ENCODE measurements at regions not wholly inside any gene's neighbourhood (a gene's known extent, or its start where the extent isn't known, plus 50 kb on each side); places are given as distances from the start of the nearest gene placed in this dataset.

DNA sequence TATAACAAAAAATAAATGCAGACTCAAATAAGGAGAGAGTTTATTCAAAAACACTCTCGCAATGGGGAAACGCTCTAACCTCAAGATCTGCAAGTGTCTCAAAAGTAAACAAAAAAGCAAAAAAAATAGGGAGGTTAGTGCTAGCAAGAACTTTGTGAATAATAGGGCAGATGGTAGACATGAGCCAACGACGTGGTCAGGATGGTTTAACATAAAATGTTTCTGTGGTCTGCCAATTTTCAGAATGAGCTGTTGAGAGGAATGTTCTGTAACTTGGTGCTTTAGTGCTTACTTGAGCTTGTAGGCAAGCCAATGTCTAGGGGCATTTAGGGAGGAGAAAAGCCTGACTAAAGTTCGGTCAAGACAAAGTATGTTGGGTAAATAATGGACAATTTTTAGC is 1813.9 kb upstream of the CDH6 start:
- intact Hi-C loops (cut with DNase I; ENCODE audit: low total_unique reads), result loop anchor here (2.0 kb wide), 1 partner anchor 35 kb away; no protein-coding TSS in a partner anchor
- TF ChIP-seq POLR2AphosphoS5 (IDR thresholded peaks at IDR 0.05) (no peak), POLR2A (IDR thresholded peaks at IDR 0.05) (no peak)
- TF ChIP-seq, protein P1, sequence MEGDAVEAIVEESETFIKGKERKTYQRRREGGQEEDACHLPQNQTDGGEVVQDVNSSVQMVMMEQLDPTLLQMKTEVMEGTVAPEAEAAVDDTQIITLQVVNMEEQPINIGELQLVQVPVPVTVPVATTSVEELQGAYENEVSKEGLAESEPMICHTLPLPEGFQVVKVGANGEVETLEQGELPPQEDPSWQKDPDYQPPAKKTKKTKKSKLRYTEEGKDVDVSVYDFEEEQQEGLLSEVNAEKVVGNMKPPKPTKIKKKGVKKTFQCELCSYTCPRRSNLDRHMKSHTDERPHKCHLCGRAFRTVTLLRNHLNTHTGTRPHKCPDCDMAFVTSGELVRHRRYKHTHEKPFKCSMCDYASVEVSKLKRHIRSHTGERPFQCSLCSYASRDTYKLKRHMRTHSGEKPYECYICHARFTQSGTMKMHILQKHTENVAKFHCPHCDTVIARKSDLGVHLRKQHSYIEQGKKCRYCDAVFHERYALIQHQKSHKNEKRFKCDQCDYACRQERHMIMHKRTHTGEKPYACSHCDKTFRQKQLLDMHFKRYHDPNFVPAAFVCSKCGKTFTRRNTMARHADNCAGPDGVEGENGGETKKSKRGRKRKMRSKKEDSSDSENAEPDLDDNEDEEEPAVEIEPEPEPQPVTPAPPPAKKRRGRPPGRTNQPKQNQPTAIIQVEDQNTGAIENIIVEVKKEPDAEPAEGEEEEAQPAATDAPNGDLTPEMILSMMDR (IDR thresholded peaks at IDR 0.05), result no peak

DNA sequence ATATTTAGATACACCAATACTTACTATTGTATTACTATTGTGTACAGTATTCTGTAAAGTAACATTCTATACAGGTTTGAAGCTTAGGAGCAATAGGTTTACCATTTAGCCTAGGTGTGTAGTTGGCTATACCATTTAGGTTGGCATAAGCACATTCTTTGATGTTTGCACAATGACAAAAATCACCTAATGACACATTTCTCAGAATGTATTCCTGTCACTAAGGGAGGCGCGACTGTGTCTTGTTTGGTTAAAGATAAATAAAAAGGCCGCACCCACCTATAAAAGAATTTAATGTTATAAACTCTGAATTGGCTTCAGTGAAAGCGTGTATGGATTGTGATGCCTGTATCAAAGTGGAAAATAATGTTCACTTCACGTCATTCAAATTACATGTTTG is 1815.4 kb upstream of the CDH6 start:
- no peak for DNase-seq (ENCODE audit: low spot score in 2 of 2)
- H3K4me3 ChIP-seq, result no peak overlapping the region
- H3K36me3 ChIP-seq, result no peaks in the 10 kb centered on the region
- no peaks in the 10 kb centered on the region for H3K27me3 ChIP-seq
- intact Hi-C loops (cut with DNase I; ENCODE audit: low total_unique reads), result no loop called here
- TF ChIP-seq, protein P1 (IDR thresholded peaks at IDR 0.05), result no peak
- TF ChIP-seq POLR2A (IDR thresholded peaks at IDR 0.05) (no peak), POLR2AphosphoS5 (IDR thresholded peaks at IDR 0.05) (no peak)
- H3K9me3 ChIP-seq, result no peaks in the 10 kb centered on the region
- no peak overlapping the region for H3K27ac ChIP-seq
- H3K4me1 ChIP-seq, result no peaks in the 10 kb centered on the region

More for the DNA sequence above, 1813.9 kb upstream of the CDH6 start:
- no peaks in the 10 kb centered on the region for H3K9me3 ChIP-seq
- no peak overlapping the region for H3K4me3 ChIP-seq
- no peaks in the 10 kb centered on the region for H3K36me3 ChIP-seq
- no peak overlapping the region for H3K27ac ChIP-seq
- H3K27me3 ChIP-seq, result no peaks in the 10 kb centered on the region
- no peaks in the 10 kb centered on the region for H3K4me1 ChIP-seq
- no peak for DNase-seq (ENCODE audit: low spot score in 2 of 2)

DNA sequence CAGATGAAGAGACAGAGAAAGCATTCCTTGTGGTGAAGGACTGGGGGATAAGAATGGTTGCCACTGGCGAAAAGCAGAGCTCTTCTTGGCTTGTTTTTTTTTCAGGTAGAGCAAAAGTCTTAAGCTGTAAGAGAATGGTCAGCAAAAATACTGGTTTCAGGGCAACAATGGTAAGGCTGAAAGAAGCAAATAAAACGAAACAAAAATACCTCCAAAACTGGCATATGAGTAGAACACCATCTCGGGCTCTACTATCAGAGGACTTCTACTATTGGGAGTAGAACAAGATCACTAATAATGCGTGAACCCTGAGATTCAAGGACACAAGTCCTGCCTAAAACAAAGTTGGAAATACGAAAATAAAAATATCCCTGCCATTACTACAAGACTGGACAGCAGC is 1823.2 kb upstream of the CDH6 start:
- DNase-seq (ENCODE audit: low spot score in 2 of 2), result no peak
- H3K4me3 ChIP-seq, result no peak overlapping the region
- no peaks in the 10 kb centered on the region for H3K4me1 ChIP-seq
- intact Hi-C loops (cut with DNase I; ENCODE audit: low total_unique reads), result no loop called here
- H3K9me3 ChIP-seq, result no peaks in the 10 kb centered on the region
- no peaks in the 10 kb centered on the region for H3K36me3 ChIP-seq
- H3K27ac ChIP-seq, result no peak overlapping the region
- no peak for TF ChIP-seq POLR2AphosphoS5 (IDR thresholded peaks at IDR 0.05)
- TF ChIP-seq, protein P1 (IDR thresholded peaks at IDR 0.05), result no peak
- TF ChIP-seq POLR2A (IDR thresholded peaks at IDR 0.05), result no peak
- H3K27me3 ChIP-seq, result no peaks in the 10 kb centered on the region

DNA sequence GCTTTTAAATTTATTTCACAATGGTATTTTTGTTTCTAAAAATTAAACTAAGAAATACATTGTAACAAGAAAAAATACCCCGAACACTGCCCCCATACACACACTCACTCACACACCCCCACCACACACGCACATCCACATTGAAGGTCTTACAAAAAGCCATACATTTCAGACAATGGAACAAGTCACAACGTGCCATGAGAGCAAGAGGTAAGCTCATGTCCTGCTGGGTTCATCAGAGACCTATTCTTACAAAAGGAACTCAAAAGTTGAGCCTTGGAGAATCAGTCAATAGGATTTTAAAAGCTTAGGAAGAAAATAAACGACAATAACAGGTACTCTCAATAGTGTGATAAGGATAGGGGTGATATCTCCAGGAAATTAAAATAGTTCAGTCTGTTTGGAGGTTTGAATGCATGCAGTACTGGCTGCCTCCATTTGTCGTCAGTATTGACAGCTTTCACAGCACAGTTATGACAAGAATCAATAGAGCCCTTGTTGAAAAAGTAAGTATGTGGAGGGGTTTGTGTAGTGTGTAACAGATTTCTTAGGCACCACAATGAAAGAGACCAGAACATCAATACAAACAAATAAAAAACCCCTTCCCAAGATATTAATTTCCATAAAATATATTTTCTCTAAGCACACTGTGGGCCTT is 1826.2 kb upstream of the CDH6 start:
- no peak overlapping the region for H3K27ac ChIP-seq
- H3K4me1 ChIP-seq, result no peaks in the 10 kb centered on the region
- no peak for DNase-seq (ENCODE audit: low spot score in 2 of 2)
- no peaks in the 10 kb centered on the region for H3K27me3 ChIP-seq
- H3K9me3 ChIP-seq, result no peaks in the 10 kb centered on the region
- intact Hi-C loops (cut with DNase I; ENCODE audit: low total_unique reads), result no loop called here
- TF ChIP-seq, protein P1 (IDR thresholded peaks at IDR 0.05), result no peak
- TF ChIP-seq POLR2AphosphoS5 (IDR thresholded peaks at IDR 0.05) (no peak), POLR2A (IDR thresholded peaks at IDR 0.05) (no peak)
- H3K4me3 ChIP-seq, result no peak overlapping the region
- no peaks in the 10 kb centered on the region for H3K36me3 ChIP-seq

DNA sequence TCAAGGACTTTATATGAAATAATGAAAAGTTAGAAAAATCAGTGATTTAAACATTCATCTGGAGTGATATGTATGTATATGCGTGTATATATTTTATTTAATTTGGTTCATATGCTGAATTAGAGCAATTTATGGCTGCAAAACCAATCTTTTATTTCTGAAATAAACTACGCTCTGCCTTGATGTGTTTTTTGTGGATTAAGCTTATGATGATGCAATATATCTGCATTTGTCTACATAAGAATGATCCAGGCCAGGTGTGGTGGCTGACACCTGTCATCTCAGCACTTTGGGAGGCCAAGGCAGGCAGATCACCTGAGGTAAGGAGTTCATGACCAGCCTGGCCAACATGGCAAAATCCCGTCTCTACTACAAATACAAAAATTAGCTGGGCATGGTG is 1842.3 kb upstream of the CDH6 start:
- no peak overlapping the region for H3K27ac ChIP-seq
- TF ChIP-seq POLR2A (IDR thresholded peaks at IDR 0.05) (no peak), POLR2AphosphoS5 (IDR thresholded peaks at IDR 0.05) (no peak)
- TF ChIP-seq, protein P1 (IDR thresholded peaks at IDR 0.05), result no peak
- intact Hi-C loops (cut with DNase I; ENCODE audit: low total_unique reads), result no loop called here
- peaks cover 0 to 15% of the 10 kb centered on the region in 2 donors for H3K9me3 ChIP-seq
- no peaks in the 10 kb centered on the region for H3K36me3 ChIP-seq
- H3K27me3 ChIP-seq, result no peaks in the 10 kb centered on the region
- no peak for DNase-seq (ENCODE audit: low spot score in 2 of 2)
- no peaks in the 10 kb centered on the region for H3K4me1 ChIP-seq
- H3K4me3 ChIP-seq, result no peak overlapping the region
